Forelimb muscle (tissue), 1 donor: ENCODE measurements at regions not wholly inside any gene's neighbourhood (a gene's known extent, or its start where the extent isn't known, plus 50 kb on each side); places are given as distances from the start of the nearest gene placed in this dataset.
"Not testable (repeated sequence)": the region's sequence is repeated elsewhere in the genome, so short reads cannot be mapped to it uniquely, and the experiment has no call there.

Source experiments
- DNase-seq: peaks from one replicate; pipeline ENCODE4 v3.0.0-alpha.2; 2013; ENCODE audit warnings: low read depth

- DNase-seq, result no peak
Observed at GRCh38 chr7:142440906-142441411, 183.1 kb upstream of the PRSS58 start.

- no peak for DNase-seq
Observed at GRCh38 chr7:142440219-142440905, 182.5 kb upstream of the PRSS58 start.

- no peak for DNase-seq
Observed at GRCh38 chr7:142439739-142440138, 181.9 kb upstream of the PRSS58 start.

GRCh38 chr7:142438923-142439515 lies 181.2 kb upstream of the PRSS58 start:
- DNase-seq, result no peak

- no peak for DNase-seq
Observed at GRCh38 chr7:142438235-142438922, 180.5 kb upstream of the PRSS58 start.

- no peak for DNase-seq
Observed at GRCh38 chr7:142437741-142438140, 179.9 kb upstream of the PRSS58 start.

- DNase-seq, result no peak
Observed at GRCh38 chr7:142436601-142437000, 178.7 kb upstream of the PRSS58 start.

- not testable (repeated sequence) for DNase-seq
Observed at GRCh38 chr7:142435606-142436005, 177.7 kb upstream of the PRSS58 start.

GRCh38 chr7:142434666-142435167 lies 176.9 kb upstream of the PRSS58 start:
- no peak for DNase-seq

- DNase-seq, result not testable (repeated sequence)
Observed at GRCh38 chr7:142434133-142434532, 176.3 kb upstream of the PRSS58 start.

- no peak for DNase-seq
Observed at GRCh38 chr7:142432377-142432776, 174.5 kb upstream of the PRSS58 start.

- no peak for DNase-seq
Observed at GRCh38 chr7:142431491-142431890, 173.6 kb upstream of the PRSS58 start.

- no peak for DNase-seq
Observed at GRCh38 chr7:142428094-142428493, 170.2 kb upstream of the PRSS58 start.

GRCh38 chr7:142425281-142425680 lies 167.4 kb upstream of the PRSS58 start:
- no peak for DNase-seq

GRCh38 chr7:142422621-142423020 lies 164.8 kb upstream of the PRSS58 start:
- no peak for DNase-seq

GRCh38 chr7:142420554-142421362 lies 162.9 kb upstream of the PRSS58 start:
- DNase-seq, result no peak

GRCh38 chr7:142418326-142418725 lies 160.5 kb upstream of the PRSS58 start:
- DNase-seq, result no peak

GRCh38 chr7:142414915-142415314 lies 157.1 kb upstream of the PRSS58 start:
- no peak for DNase-seq

- no peak for DNase-seq
Observed at GRCh38 chr7:142414135-142414534, 156.3 kb upstream of the PRSS58 start.

GRCh38 chr7:142413280-142414000 lies 155.6 kb upstream of the PRSS58 start:
- DNase-seq, result no peak

- no peak for DNase-seq
Observed at GRCh38 chr7:142412551-142413193, 154.8 kb upstream of the PRSS58 start.
